NCI-H1092 treated with DMSO at 0.1 percent for 48 hours (cell line): ENCODE measurements at regions not wholly inside any gene's neighbourhood (a gene's known extent, or its start where the extent isn't known, plus 50 kb on each side); places are given as distances from the start of the nearest gene placed in this dataset.
"Not testable (repeated sequence)": the region's sequence is repeated elsewhere in the genome, so short reads cannot be mapped to it uniquely, and the experiment has no call there.

Experiments used
- DNase-seq: peaks from one replicate; lab custom pipeline; 2025; lab: John Stamatoyannopoulos, UW

GRCh38 chr4:12701384-12701783, 782.8 kb downstream of the RAB28 start:
- no peak for DNase-seq

DNA sequence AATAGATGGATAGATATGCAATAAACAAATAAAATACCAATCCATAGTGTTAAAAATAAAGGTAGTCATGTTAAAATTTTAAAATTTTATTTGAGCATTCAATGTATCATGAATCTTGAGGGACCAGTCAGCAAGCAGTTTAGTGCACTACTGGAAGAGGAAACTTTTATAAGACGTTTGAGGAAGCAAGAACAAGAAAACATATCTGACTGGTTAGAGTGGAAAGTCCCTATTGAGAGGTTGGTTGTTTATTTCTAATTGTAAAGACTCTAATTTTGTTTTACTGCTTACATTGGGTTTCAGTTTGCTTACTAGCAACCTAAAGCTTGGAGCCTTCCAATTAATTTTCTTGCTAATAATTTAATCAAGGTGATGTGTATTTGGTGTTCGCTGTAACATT, 786.2 kb downstream of the RAB28 start:
- no peak for DNase-seq

GRCh38 chr4:12692815-12693214, 791.3 kb downstream of the RAB28 start:
- DNase-seq: no peak

GRCh38 chr4:12691168-12691567, 793.0 kb downstream of the RAB28 start:
- DNase-seq: no peak

GRCh38 chr4:12689457-12689856, 794.7 kb downstream of the RAB28 start:
- DNase-seq: no peak

DNA sequence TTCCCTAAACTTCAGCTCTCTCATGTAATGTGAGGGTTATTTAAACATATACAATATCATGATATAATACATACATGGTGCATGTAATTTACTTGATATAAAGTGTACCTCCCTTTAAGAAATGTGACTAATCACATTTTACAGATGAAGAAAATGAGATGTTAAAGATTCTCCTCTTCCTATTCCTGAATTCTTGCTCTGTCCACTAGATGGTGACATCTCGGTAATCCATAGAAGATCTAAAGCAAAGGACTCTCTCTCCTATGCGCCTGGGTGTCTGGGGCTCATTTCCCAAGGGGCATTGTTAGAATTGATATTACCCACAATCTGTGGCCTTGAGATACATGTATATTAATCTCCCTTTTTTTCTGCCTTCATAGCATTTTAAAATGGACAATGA, 804.9 kb downstream of the RAB28 start:
- peak; percentile 24 for DNase-seq

GRCh38 chr4:12674184-12674583, 810.0 kb downstream of the RAB28 start:
- DNase-seq: no peak

- DNase-seq: no peak
These were observed 811.8 kb downstream of the RAB28 start for GRCh38 chr4:12672303-12672702.

GRCh38 chr4:12658146-12658545, 826.0 kb downstream of the RAB28 start:
- no peak for DNase-seq

DNA sequence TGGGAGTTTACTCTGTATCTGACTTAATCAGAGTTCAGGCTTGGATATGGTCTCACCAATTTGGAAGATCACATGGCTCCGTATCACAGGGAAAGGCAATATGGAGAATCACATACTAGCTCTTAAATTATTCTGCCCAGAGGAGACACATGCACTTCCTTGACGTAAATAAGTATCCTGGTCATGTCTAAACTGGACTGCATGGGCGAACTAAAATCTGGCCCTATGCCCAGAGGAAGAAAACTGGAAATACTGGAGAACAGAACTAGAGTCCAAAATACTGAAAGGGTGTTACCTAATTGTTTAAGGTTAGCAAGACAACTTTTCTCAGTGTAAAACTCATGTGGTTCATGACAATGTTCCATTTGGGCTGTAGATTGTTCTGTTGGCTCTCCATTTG, 832.3 kb downstream of the RAB28 start:
- no peak for DNase-seq

- DNase-seq: no peak
These were observed 838.4 kb downstream of the RAB28 start for GRCh38 chr4:12645732-12646131.

DNA sequence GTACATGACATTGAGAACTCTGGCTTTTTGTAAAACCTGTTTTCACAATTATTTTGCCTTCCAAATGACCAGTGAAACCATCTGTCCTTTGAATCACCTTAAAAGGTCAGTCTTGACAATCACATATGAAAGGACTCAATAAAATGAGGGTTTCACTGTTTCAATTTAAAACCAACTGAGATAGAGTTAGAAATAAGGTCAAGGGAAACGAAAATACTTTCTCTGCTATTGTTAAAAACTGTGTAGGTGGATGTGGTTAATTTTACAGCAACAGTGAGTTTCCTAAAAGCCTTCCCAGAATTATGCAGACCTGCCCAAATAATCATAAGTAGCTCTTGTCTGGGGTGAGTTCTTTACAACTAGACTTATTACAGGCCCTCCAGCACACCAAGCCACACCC, 839.9 kb downstream of the RAB28 start:
- no peak for DNase-seq

DNA sequence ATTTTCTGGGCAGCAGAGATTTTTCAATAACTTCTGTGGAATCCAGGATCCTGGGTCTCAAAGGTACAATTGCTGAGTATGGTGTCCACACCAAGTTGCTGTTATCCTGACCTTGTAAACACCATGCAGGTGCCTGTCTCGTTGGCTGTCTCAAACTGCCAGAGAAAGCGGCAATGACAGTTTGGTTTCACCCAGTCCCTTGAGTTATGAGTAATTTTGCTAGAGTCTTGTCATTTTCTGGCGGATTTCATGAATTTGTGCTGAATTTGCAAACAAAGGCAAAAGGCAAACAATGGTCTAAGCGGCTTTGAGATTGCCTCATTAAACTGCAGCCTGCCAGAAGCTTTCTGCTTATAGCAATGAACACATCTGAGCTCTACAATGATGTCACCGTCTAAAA, 847.9 kb downstream of the RAB28 start:
- no peak for DNase-seq

DNA sequence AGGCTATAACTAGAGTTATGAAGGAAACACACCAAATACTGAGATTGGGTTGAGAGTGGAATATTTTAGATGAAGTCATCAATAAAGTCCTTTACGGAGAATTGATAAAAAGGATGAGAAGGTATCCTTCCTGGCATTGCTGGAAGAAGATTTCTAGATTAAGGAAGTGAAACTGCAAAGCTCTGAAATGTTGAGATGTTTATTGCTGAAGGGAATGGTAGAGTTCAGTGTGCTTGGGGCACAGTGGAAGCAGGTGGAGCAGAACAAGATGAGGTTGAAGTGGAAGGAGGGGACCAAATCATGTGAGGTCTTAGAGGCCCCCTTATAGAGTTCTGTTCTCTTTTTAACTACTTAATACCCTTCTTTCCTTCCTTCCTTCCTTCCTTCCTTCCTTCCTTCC, 848.5 kb downstream of the RAB28 start:
- DNase-seq: no peak

DNA sequence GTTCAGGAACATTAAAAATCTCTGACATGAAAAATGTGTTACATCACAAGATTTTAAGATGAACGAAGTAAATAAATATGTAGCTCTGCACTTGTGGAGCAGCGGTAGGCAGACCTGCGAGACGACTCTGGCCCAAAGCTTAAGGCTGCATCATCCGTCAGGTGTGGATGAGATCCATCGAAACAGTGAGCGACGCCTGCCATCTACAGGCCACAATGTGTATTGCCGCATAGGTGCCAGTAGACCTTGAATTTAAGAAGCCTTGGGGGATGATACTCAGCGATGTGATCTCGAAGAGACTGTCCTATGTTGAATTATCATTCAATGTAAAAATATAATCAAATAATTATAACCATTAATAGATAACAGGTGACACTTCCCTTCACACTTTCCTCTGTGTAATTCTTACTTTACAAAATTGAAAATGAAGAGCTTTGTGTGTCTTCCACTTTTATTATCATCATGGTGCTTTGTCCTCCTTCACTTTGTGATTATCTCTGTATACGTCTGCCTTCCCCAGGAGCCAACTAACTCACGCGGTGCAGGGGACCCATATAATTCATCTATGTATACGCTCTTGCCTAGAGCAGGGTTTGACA, 851.0 kb downstream of the RAB28 start:
- peak; percentile 70 for DNase-seq

GRCh38 chr4:12615822-12616221, 868.3 kb downstream of the RAB28 start:
- DNase-seq: no peak

GRCh38 chr4:12612876-12613275, 871.3 kb downstream of the RAB28 start:
- no peak for DNase-seq

DNA sequence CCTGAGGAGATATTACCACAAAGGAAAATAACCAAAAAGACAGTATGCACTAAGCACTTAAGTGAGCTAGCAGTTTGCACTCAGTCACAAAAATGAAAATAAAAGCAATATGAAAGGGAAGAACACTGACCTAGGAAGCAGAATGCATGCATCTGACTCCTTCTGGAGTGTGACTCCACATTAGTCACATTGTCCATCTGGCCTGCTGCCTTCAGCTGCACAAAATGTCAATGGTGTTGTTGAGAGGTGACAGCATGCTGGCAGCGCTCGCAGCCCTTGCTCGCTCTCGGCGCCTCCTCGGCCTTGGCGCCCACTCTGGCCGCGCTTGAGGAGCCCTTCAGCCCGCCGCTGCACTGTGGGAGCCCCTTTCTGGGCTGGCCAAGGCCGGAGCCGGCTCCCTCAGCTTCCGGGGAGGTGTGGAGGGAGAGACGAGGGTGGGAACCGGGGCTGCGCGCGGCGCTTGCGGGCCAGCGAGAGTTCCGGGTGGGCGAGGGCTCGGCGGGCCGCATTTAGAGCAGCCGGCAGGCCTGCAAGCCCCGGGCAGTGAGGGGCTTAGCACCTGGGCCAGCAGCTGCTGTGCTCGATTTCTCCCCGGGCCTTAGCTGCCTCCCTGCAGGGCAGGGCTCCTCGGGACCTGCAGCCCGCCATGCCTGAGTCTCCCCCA, 874.8 kb downstream of the RAB28 start:
- not testable (repeated sequence) for DNase-seq

DNA sequence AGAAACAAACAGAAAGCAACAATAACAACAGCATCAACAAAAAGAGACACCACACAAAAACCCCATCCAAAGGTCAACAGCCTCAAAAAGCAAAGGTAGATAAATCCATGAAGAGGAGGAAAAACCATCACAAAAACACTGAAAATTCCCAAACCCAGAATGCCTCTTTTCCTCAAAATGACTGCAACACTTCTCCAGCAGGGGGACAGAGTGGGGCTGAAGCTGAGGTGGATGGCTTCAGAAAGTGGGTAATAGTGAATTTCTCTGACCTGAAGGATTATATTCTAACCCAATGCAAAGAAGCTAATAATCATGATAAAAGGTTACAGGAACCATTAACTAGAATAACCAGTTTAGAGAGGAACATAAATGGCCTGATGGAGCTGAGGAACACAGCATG, 888.2 kb downstream of the RAB28 start:
- DNase-seq: no peak

GRCh38 chr4:12595489-12595888, 888.7 kb downstream of the RAB28 start:
- no peak for DNase-seq

DNA sequence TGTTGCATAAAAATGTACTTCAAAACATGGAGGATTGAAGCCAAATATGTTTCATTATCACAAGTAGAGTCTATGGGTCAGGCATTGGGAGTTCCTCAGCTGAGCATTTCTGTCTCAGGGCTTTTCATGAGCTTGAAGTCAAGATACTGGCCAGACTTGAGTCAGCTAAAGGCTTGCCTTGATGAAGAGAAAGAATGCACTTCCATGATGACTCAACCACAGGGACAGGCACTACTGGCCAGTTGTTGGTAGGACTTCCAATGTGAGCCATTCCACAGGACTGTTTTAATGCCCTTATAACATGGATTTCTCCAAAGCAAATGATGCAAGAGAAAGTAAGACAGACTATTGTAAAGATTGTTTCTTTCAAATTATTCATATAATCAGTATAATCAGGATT, 895.6 kb downstream of the RAB28 start:
- DNase-seq: no peak

- DNase-seq: no peak
These were observed 897.7 kb downstream of the RAB28 start for GRCh38 chr4:12586242-12587006.

DNA sequence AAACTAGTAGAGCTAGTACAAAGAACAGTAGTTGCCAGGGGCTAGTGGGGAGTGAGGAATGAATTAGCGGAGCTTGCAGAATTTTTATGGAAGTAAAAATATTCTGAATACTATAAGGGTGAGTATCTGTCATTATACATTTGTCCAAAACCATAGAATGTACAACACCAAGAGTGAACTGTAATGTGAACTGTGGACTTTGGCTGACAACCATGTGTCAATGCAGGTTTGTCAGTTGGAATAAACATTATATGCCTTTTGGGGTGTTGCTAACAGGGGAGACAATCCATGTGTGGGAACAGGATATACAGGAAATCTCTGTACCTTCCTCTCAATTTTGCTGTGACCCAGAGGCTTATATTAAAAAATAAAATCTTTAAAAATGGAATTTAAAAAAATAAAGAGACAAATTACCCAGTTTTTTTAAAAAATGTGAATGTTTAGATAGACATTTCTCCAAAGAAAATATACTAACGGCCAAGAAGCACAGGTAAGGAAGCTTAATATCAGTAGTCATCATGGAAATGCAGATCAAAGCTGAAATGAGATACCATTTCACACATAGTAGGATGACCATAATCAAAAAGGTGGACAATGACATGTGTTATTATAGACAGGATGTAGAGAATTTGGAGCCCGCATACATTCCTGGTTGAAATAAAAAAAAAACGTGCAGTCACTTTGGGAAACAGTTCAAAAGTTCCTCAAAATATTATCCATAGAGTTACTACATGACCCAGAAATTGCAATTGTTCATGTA, 899.8 kb downstream of the RAB28 start:
- DNase-seq: no peak
